GM21381 (cell line): ENCODE measurements at regions not wholly inside any gene's neighbourhood (a gene's known extent, or its start where the extent isn't known, plus 50 kb on each side); places are given as distances from the start of the nearest gene placed in this dataset.
A peak's percentile ranks its signal among the peaks of the same experiment; 100 is the strongest.

ENCODE experiments used
- ATAC-seq: cut with Tn5 transposase; IDR thresholded peaks from one replicate; pipeline ENCODE4 v1.9.1; 2021; ENCODE audit warnings: mild to moderate bottlenecking, moderate library complexity; ENCODE audit not compliant: unreplicated experiment

GRCh38 chr1:163406772-163407171, 85.0 kb downstream of the NUF2 start:
- ATAC-seq, result no peak

GRCh38 chr1:163408262-163408661, 86.5 kb downstream of the NUF2 start:
- ATAC-seq, result no peak

GRCh38 chr1:163410073-163410999, 88.6 kb downstream of the NUF2 start:
- ATAC-seq, result no peak

GRCh38 chr1:163412221-163412620, 90.5 kb downstream of the NUF2 start:
- no peak for ATAC-seq

- ATAC-seq, result peak; percentile 75
Observed at GRCh38 chr1:163414778-163415177, 93.0 kb downstream of the NUF2 start.

- ATAC-seq, result no peak
Observed at GRCh38 chr1:163421701-163422100, 99.9 kb downstream of the NUF2 start.

GRCh38 chr1:163422738-163423404, 101.1 kb downstream of the NUF2 start:
- ATAC-seq, result no peak

- ATAC-seq, result no peak
Observed at GRCh38 chr1:163426505-163427251, 104.9 kb downstream of the NUF2 start.

GRCh38 chr1:163427279-163427678, 105.5 kb downstream of the NUF2 start:
- ATAC-seq, result no peak

- no peak for ATAC-seq
Observed at GRCh38 chr1:163436140-163436812, 114.5 kb downstream of the NUF2 start.

- ATAC-seq, result no peak
Observed at GRCh38 chr1:163439471-163439870, 117.7 kb downstream of the NUF2 start.

GRCh38 chr1:163440090-163440489, 118.3 kb downstream of the NUF2 start:
- no peak for ATAC-seq

GRCh38 chr1:163442231-163442879, 120.6 kb downstream of the NUF2 start:
- ATAC-seq, result no peak

- no peak for ATAC-seq
Observed at GRCh38 chr1:163442895-163443294, 121.1 kb downstream of the NUF2 start.

- no peak for ATAC-seq
Observed at GRCh38 chr1:163443863-163444262, 122.1 kb downstream of the NUF2 start.

GRCh38 chr1:163444665-163445064, 122.9 kb downstream of the NUF2 start:
- no peak for ATAC-seq

GRCh38 chr1:163450986-163451385, 129.2 kb downstream of the NUF2 start:
- ATAC-seq, result no peak

- no peak for ATAC-seq
Observed at GRCh38 chr1:163459539-163459938, 137.8 kb downstream of the NUF2 start.

- no peak for ATAC-seq
Observed at GRCh38 chr1:163467289-163467688, 145.5 kb downstream of the NUF2 start.
